Fibroblast of mammary gland (primary cell): ENCODE measurements at regions not wholly inside any gene's neighbourhood (a gene's known extent, or its start where the extent isn't known, plus 50 kb on each side); places are given as distances from the start of the nearest gene placed in this dataset.

Experiments used
- DNase-seq: peaks from one replicate; pipeline ENCODE4 v3.0.0-alpha.2; 2010; ENCODE audit warnings: low read depth
- H3K4me3 ChIP-seq: 2 replicates; pipeline ENCODE4 v1.5.1; 2011; ENCODE audit warnings: low read depth, mild to moderate bottlenecking, low read length, moderate library complexity; ENCODE audit not compliant: control insufficient read depth
- TF ChIP-seq, protein P1 (sequence below): conservative IDR thresholded peaks from 2 replicates; pipeline ENCODE4 v1.5.1; 2011; ENCODE audit warnings: low read depth, low read length, inconsistent platforms; ENCODE audit not compliant: control insufficient read depth, insufficient read depth

DNA sequence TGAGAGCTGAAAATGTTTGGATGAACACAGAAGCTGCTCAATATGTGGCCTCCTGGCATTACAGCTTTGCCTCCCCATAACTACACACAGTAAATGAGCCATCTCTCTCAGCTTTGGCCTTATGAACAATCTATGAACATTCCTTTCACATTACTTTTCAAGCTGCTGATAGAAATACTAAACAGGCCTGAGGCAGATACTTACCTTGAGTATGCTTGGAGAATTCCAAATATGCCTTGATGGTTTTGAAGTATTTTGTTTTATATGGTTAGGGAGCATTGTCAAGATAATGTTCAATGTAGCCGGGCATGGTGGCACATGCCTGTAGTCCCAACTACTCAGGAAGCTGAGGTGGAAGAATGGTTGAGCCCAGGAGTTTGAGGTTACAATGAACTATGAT is 104.5 kb downstream of the CD24 start:
- TF ChIP-seq, protein P1, sequence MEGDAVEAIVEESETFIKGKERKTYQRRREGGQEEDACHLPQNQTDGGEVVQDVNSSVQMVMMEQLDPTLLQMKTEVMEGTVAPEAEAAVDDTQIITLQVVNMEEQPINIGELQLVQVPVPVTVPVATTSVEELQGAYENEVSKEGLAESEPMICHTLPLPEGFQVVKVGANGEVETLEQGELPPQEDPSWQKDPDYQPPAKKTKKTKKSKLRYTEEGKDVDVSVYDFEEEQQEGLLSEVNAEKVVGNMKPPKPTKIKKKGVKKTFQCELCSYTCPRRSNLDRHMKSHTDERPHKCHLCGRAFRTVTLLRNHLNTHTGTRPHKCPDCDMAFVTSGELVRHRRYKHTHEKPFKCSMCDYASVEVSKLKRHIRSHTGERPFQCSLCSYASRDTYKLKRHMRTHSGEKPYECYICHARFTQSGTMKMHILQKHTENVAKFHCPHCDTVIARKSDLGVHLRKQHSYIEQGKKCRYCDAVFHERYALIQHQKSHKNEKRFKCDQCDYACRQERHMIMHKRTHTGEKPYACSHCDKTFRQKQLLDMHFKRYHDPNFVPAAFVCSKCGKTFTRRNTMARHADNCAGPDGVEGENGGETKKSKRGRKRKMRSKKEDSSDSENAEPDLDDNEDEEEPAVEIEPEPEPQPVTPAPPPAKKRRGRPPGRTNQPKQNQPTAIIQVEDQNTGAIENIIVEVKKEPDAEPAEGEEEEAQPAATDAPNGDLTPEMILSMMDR: no peak
- H3K4me3 ChIP-seq: no peak overlapping the region
- peak; percentile 24 for DNase-seq

GRCh38 chr6:106869203-106869602 is 105.3 kb downstream of the CD24 start:
- TF ChIP-seq, protein P1: no peak
- no peak for DNase-seq
- H3K4me3 ChIP-seq: no peak overlapping the region

DNA sequence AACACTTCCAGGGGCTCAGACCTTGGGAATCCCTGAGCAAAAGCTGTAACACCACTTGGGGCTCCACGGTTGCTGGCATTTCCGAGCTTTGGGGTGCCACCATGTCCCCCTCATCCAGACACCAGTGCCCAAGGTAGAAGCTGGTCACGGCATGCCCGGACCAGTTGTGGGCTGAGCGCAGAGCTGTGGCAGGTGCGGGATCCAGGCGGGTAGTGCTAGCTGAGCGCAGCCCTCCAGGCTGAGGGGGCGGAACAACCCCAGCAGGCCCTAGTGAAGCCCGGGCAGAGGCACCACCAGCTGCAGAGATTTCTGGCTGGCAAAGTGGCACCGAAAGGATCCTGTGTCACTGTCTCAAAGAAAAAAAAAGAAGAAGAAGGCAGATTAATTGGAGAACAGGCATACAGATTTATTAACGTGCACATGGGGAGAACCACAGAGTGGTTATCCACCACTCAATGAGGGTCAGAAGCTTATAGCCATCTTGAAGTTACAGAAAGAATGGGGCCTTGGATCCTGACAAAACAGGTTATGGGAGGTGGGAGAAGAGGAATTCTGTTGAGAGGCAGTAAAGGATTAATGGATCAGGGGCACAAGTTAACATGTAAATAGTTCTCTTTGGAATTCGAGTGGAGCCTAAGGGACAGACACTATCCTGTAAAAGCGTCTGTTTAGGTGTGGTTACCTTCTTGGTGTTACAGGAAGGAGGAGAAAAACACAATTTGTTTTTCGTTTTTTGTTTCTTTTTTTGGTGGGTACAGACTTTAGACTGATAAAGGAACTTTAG is 107.5 kb downstream of the CD24 start:
- TF ChIP-seq, protein P1: no peak
- DNase-seq: no peak
- H3K4me3 ChIP-seq: no peak overlapping the region

GRCh38 chr6:106862858-106863257 is 111.7 kb downstream of the CD24 start:
- DNase-seq: no peak
- TF ChIP-seq, protein P1: no peak
- no peak overlapping the region for H3K4me3 ChIP-seq

DNA sequence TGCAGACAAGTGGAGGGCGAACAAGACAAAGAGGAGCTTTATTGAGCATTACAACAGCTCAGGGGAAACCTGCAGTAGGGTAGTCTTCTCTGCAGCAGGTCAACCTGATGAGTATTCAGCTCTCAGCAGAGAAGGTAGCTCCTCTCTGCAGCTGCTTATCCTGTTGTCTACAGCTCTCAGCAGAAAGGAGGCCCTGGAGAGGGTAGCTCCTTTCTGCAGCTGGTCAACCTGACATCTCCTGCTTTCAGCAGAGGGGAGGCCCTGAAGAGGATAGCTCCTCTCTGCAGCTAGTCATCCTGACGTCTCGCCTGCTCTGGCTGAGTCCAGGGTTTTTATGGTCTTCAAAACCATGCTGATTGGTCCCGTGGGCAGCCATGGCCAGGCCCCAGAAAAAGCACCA is 113.6 kb downstream of the CD24 start:
- H3K4me3 ChIP-seq: no peak overlapping the region
- no peak for DNase-seq
- TF ChIP-seq, protein P1: no peak

DNA sequence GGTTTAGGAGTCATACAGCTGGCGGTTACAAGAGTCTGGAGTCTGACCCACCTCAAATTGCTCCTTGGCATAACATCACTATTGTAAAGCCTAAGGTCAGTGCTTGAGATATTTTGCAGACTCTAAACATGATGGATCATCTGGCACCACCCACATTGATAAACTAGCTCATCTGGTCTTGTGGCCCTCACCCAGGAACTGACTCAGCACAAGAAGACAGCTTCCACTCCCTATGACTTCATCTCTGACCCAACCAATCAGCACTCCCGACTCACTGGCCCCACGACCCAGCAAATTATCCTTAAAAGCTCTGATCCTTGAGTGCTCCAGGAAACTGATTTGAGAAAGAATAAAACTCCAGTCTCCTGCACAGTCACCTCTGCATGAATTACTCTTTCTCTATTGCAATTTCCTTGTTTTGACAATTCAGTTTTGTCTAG is 115.9 kb downstream of the CD24 start:
- peak; percentile 94 for DNase-seq
- no peak overlapping the region for H3K4me3 ChIP-seq
- TF ChIP-seq, protein P1: no peak
